ENCODE measurements at regions not wholly inside any gene's neighbourhood (a gene's known extent, or its start where the extent isn't known, plus 50 kb on each side); places are given as distances from the start of the nearest gene placed in this dataset.

DNA sequence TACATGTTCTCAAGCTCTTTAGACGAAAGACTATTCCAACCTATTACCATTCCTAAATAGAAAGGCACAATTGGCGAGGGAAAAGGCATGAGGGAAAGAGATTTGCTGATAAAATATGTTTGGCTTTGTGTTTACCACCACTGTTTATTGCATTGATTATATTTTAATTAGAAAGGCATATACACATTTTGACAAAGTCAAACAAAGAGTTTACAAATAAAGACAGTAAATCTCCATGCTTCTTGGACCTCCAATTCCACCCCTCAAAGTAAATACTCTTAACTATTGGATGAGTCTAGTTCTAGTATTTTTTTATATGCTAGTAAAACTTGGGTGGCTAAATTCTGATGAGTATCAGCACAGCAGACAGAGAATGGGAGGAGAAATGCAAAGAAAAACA lies 521.4 kb downstream of the FBXO15 start:
- Histone ChIP-seq H3K27ac (ENCODE audit: low read length, poor library complexity, severe bottlenecking) (no peak overlapping the region), H3K4ac (ENCODE audit: low read depth in 1 of 2, low read length in 2 of 2) (no peak overlapping the region), H2BK12ac (ENCODE audit: low read length in 2 of 2) (no peak overlapping the region), H4K8ac (ENCODE audit: low read length) (no peak overlapping the region), H3K27me3 (ENCODE audit: control insufficient read depth in 1 of 2, insufficient read depth in 1 of 2, low read length in 2 of 2) (no peaks in the 10 kb centered on the region), H3K4me3 (ENCODE audit: insufficient read depth in 1 of 2, low read depth in 1 of 2, low read length in 2 of 2) (no peak overlapping the region), H3K14ac (ENCODE audit: low read length in 2 of 2) (no peak overlapping the region), H2AK5ac (ENCODE audit: low read length, severe bottlenecking) (no peak overlapping the region), H2BK15ac (ENCODE audit: low read depth, poor library complexity, severe bottlenecking) (no peak overlapping the region), H3K18ac (ENCODE audit: low read depth in 1 of 2, low read length in 2 of 2) (no peak overlapping the region), H3K4me1 (ENCODE audit: control insufficient read depth, insufficient read depth, low read depth, low read length) (no peaks in the 10 kb centered on the region), H3K9me3 (ENCODE audit: control insufficient read depth, low read length) (peaks cover 4% of the 10 kb centered on the region), H3K4me2 (ENCODE audit: low read length, poor library complexity, severe bottlenecking) (no peak overlapping the region), H3K23ac (ENCODE audit: low read length in 2 of 2) (no peak overlapping the region), H2BK5ac (ENCODE audit: low read depth, low read length, poor library complexity, severe bottlenecking) (no peak overlapping the region), H3K36me3 (ENCODE audit: control insufficient read depth in 1 of 2, insufficient read depth in 2 of 2, low read depth in 1 of 2, low read length in 2 of 2) (no peaks in the 10 kb centered on the region), H3K79me1 (replicated peaks; ENCODE audit: low read length, poor library complexity, severe bottlenecking) (no peaks in the 10 kb centered on the region), H2AFZ (ENCODE audit: low read depth, low read length) (no peak overlapping the region), H2BK120ac (ENCODE audit: low read depth, low read length) (no peak overlapping the region), H3K9ac (ENCODE audit: low read length) (no peak overlapping the region), H4K91ac (ENCODE audit: low read length) (no peak overlapping the region)
- DNase-seq, result no peak
- WGBS, result no CpG with 5 or more reads among the region's 2 CpGs

DNA sequence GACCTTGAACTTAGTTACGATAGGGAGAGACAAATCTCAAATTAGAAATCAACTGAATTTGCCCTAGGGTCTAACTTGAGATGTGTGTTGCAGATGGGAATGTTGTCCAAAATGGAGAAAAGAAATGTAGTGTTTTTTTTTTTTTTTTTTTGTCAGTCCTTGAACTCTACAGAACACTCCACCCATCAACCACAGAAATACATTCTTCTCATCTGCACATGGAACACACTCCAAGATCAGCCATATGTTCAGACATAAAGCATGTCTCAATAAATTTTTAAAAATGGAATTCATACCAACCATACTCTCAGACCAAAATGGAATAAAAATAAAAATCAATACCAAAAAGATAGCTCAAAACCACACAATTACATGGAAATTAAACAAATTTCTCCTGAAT lies 526.5 kb downstream of the FBXO15 start:
- no peak for DNase-seq
- Histone ChIP-seq H2BK5ac (ENCODE audit: low read depth, low read length, poor library complexity, severe bottlenecking) (no peak overlapping the region), H3K36me3 (ENCODE audit: control insufficient read depth in 1 of 2, insufficient read depth in 2 of 2, low read depth in 1 of 2, low read length in 2 of 2) (no peaks in the 10 kb centered on the region), H3K79me1 (replicated peaks; ENCODE audit: low read length, poor library complexity, severe bottlenecking) (no peaks in the 10 kb centered on the region), H2AK5ac (ENCODE audit: low read length, severe bottlenecking) (no peak overlapping the region), H3K18ac (ENCODE audit: low read depth in 1 of 2, low read length in 2 of 2) (no peak overlapping the region), H4K91ac (ENCODE audit: low read length) (no peak overlapping the region), H3K4me3 (ENCODE audit: insufficient read depth in 1 of 2, low read depth in 1 of 2, low read length in 2 of 2) (no peak overlapping the region), H3K23ac (ENCODE audit: low read length in 2 of 2) (no peak overlapping the region), H2AFZ (ENCODE audit: low read depth, low read length) (no peak overlapping the region), H2BK15ac (ENCODE audit: low read depth, poor library complexity, severe bottlenecking) (no peak overlapping the region), H3K27ac (ENCODE audit: low read length, poor library complexity, severe bottlenecking) (no peak overlapping the region), H2BK12ac (ENCODE audit: low read length in 2 of 2) (no peak overlapping the region), H3K4ac (ENCODE audit: low read depth in 1 of 2, low read length in 2 of 2) (no peak overlapping the region), H3K4me1 (ENCODE audit: control insufficient read depth, insufficient read depth, low read depth, low read length) (no peaks in the 10 kb centered on the region), H3K9ac (ENCODE audit: low read length) (no peak overlapping the region), H3K27me3 (ENCODE audit: control insufficient read depth in 1 of 2, insufficient read depth in 1 of 2, low read length in 2 of 2) (no peaks in the 10 kb centered on the region), H3K4me2 (ENCODE audit: low read length, poor library complexity, severe bottlenecking) (no peak overlapping the region), H2BK120ac (ENCODE audit: low read depth, low read length) (no peak overlapping the region), H4K8ac (ENCODE audit: low read length) (no peak overlapping the region), H3K14ac (ENCODE audit: low read length in 2 of 2) (no peak overlapping the region), H3K9me3 (ENCODE audit: control insufficient read depth, low read length) (peaks cover 4% of the 10 kb centered on the region)
- 93% methylated on average over 1 of the region's 1 CpG for WGBS

DNA sequence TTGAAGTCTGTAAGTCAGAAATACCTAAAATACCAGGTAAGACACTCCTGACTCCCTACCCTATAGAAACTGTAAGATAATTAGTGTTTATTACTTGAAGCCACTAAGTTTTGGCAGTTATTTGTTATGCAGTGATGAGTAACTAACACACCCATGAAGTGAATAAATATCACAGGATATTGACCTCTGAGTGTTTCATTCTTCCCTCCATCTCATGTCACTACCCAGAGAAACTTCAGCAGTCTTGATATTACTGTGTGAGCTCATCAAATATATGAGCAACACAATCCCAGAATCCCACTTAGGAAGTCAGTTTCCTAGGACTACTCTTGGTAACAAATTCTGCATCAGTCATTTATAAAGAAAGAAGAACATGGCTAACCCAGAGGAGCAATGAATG lies 529.7 kb downstream of the FBXO15 start:
- no peak overlapping the region for H4K91ac ChIP-seq (ENCODE audit: low read length)
- H3K14ac ChIP-seq (ENCODE audit: low read length in 2 of 2), result no peak overlapping the region
- no peak overlapping the region for H2AFZ ChIP-seq (ENCODE audit: low read depth, low read length)
- no peak overlapping the region for H2BK5ac ChIP-seq (ENCODE audit: low read depth, low read length, poor library complexity, severe bottlenecking)
- H2BK15ac ChIP-seq (ENCODE audit: low read depth, poor library complexity, severe bottlenecking), result no peak overlapping the region
- no peak overlapping the region for H3K23ac ChIP-seq (ENCODE audit: low read length in 2 of 2)
- no peak overlapping the region for H2BK12ac ChIP-seq (ENCODE audit: low read length in 2 of 2)
- no peak overlapping the region for H3K18ac ChIP-seq (ENCODE audit: low read depth in 1 of 2, low read length in 2 of 2)
- no peak overlapping the region for H3K4me2 ChIP-seq (ENCODE audit: low read length, poor library complexity, severe bottlenecking)
- no peak overlapping the region for H2AK5ac ChIP-seq (ENCODE audit: low read length, severe bottlenecking)
- no peaks in the 10 kb centered on the region for H3K79me1 ChIP-seq (replicated peaks; ENCODE audit: low read length, poor library complexity, severe bottlenecking)
- no peak overlapping the region for H3K4me3 ChIP-seq (ENCODE audit: insufficient read depth in 1 of 2, low read depth in 1 of 2, low read length in 2 of 2)
- no peak overlapping the region for H3K27ac ChIP-seq (ENCODE audit: low read length, poor library complexity, severe bottlenecking)
- no peaks in the 10 kb centered on the region for H3K36me3 ChIP-seq (ENCODE audit: control insufficient read depth in 1 of 2, insufficient read depth in 2 of 2, low read depth in 1 of 2, low read length in 2 of 2)
- no peak overlapping the region for H2BK120ac ChIP-seq (ENCODE audit: low read depth, low read length)
- H3K9ac ChIP-seq (ENCODE audit: low read length), result no peak overlapping the region
- peaks cover 4% of the 10 kb centered on the region for H3K9me3 ChIP-seq (ENCODE audit: control insufficient read depth, low read length)
- H4K8ac ChIP-seq (ENCODE audit: low read length), result no peak overlapping the region
- no peak overlapping the region for H3K4ac ChIP-seq (ENCODE audit: low read depth in 1 of 2, low read length in 2 of 2)
- DNase-seq, result no peak
- H3K27me3 ChIP-seq (ENCODE audit: control insufficient read depth in 1 of 2, insufficient read depth in 1 of 2, low read length in 2 of 2), result no peaks in the 10 kb centered on the region
- peaks cover 2% of the 10 kb centered on the region for H3K4me1 ChIP-seq (ENCODE audit: control insufficient read depth, insufficient read depth, low read depth, low read length)

DNA sequence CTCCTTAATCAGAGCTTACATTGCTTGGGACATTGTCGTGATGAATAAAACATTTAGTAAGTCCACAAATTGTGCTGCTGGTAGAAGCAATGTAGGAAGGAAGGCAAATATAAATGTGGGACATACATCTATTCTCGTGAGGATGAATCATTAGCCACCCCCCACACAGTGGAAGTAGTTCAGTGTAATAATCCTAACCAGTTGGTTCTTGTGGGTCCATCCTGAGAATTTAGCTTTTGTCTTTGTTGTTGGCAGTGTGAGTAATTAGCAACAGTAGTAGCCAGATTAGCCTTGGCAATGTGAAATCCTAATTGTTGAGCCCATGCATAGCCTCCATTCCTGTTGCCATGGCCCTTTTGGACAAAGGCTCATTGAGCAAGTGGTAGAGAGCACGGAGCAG lies 532.1 kb downstream of the FBXO15 start:
- H3K9ac ChIP-seq (ENCODE audit: low read length), result no peak overlapping the region
- no peak overlapping the region for H4K91ac ChIP-seq (ENCODE audit: low read length)
- H3K4ac ChIP-seq (ENCODE audit: low read depth in 1 of 2, low read length in 2 of 2), result no peak overlapping the region
- no peak overlapping the region for H3K4me3 ChIP-seq (ENCODE audit: insufficient read depth in 1 of 2, low read depth in 1 of 2, low read length in 2 of 2)
- no peaks in the 10 kb centered on the region for H3K9me3 ChIP-seq (ENCODE audit: control insufficient read depth, low read length)
- H2AK5ac ChIP-seq (ENCODE audit: low read length, severe bottlenecking), result no peak overlapping the region
- no peaks in the 10 kb centered on the region for H3K79me1 ChIP-seq (replicated peaks; ENCODE audit: low read length, poor library complexity, severe bottlenecking)
- no peak overlapping the region for H2AFZ ChIP-seq (ENCODE audit: low read depth, low read length)
- H3K27ac ChIP-seq (ENCODE audit: low read length, poor library complexity, severe bottlenecking), result no peak overlapping the region
- peaks cover 2% of the 10 kb centered on the region for H3K4me1 ChIP-seq (ENCODE audit: control insufficient read depth, insufficient read depth, low read depth, low read length)
- H3K23ac ChIP-seq (ENCODE audit: low read length in 2 of 2), result no peak overlapping the region
- H3K14ac ChIP-seq (ENCODE audit: low read length in 2 of 2), result no peak overlapping the region
- no peak overlapping the region for H3K4me2 ChIP-seq (ENCODE audit: low read length, poor library complexity, severe bottlenecking)
- no peak for DNase-seq
- H2BK5ac ChIP-seq (ENCODE audit: low read depth, low read length, poor library complexity, severe bottlenecking), result no peak overlapping the region
- H2BK12ac ChIP-seq (ENCODE audit: low read length in 2 of 2), result no peak overlapping the region
- no peaks in the 10 kb centered on the region for H3K36me3 ChIP-seq (ENCODE audit: control insufficient read depth in 1 of 2, insufficient read depth in 2 of 2, low read depth in 1 of 2, low read length in 2 of 2)
- 73% methylated on average over 3 of the region's 3 CpGs for WGBS
- H3K27me3 ChIP-seq (ENCODE audit: control insufficient read depth in 1 of 2, insufficient read depth in 1 of 2, low read length in 2 of 2), result no peaks in the 10 kb centered on the region
- H4K8ac ChIP-seq (ENCODE audit: low read length), result no peak overlapping the region
- no peak overlapping the region for H2BK15ac ChIP-seq (ENCODE audit: low read depth, poor library complexity, severe bottlenecking)
- no peak overlapping the region for H3K18ac ChIP-seq (ENCODE audit: low read depth in 1 of 2, low read length in 2 of 2)
- H2BK120ac ChIP-seq (ENCODE audit: low read depth, low read length), result no peak overlapping the region
